ENCODE measurements at regions not wholly inside any gene's neighbourhood (a gene's known extent, or its start where the extent isn't known, plus 50 kb on each side); places are given as distances from the start of the nearest gene placed in this dataset.

DNA sequence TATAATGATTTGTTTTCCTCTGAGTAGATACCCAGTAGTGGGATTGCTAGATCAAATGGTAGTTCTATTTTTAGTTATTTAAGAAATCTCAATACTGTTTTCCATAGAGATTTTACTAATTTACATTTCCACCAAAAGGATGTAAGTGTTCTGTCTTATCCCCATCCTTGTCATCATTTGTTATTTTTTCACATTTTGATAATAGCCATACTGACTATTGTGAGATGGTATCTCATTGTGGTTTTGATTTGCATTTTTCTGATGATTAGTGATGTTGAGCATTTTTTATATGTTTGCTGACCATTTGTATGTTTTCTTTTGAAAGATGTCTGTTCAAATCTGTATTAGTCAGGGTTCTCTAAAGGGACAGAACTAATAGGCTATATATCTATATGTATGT lies 160.0 kb upstream of the TMEM229A start:
- Histone ChIP-seq H4K20me1 (ENCODE audit: insufficient read depth, low read length) (no peaks in the 10 kb centered on the region), H3K4me3 (replicated peaks in 1 of 3; ENCODE audit: insufficient read depth in 1 of 3, low read depth in 2 of 3, low read length in 3 of 3) (no peak overlapping the region), H3K79me2 (ENCODE audit: insufficient read depth, low read length) (no peaks in the 10 kb centered on the region), H3K9ac (ENCODE audit: insufficient read depth, low read depth, low read length) (no peak overlapping the region), H3K27me3 (ENCODE audit: control insufficient read depth in 1 of 2, insufficient read depth in 2 of 2, low read length in 2 of 2) (no peaks in the 10 kb centered on the region), H3K4me2 (ENCODE audit: low read depth, low read length) (no peak overlapping the region), H3K27ac (ENCODE audit: extremely low read length, insufficient read depth, low read length) (no peak overlapping the region), H2AFZ (ENCODE audit: low read length) (no peak overlapping the region), H3K9me3 (ENCODE audit: low read length) (no peaks in the 10 kb centered on the region), H3K4me1 (ENCODE audit: insufficient read depth, low read length) (no peaks in the 10 kb centered on the region), H3K36me3 (replicated peaks in 1 of 2; ENCODE audit: control insufficient read depth in 1 of 2, insufficient read depth in 2 of 2, low read length in 2 of 2) (no peaks in the 10 kb centered on the region)
- CTCF ChIA-PET (ENCODE audit: low intra/inter-chr PET ratio, low total read pairs) = no interaction called here
- TF ChIP-seq, protein P1, sequence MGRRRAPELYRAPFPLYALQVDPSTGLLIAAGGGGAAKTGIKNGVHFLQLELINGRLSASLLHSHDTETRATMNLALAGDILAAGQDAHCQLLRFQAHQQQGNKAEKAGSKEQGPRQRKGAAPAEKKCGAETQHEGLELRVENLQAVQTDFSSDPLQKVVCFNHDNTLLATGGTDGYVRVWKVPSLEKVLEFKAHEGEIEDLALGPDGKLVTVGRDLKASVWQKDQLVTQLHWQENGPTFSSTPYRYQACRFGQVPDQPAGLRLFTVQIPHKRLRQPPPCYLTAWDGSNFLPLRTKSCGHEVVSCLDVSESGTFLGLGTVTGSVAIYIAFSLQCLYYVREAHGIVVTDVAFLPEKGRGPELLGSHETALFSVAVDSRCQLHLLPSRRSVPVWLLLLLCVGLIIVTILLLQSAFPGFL (CRISPR knock-in tag; IDR thresholded peaks at IDR 0.05) = no peak
- TF ChIP-seq ZBTB8A (CRISPR knock-in tag; IDR thresholded peaks at IDR 0.05; ENCODE audit: borderline replicate concordance, low read depth) (no peak), YEATS2 (CRISPR knock-in tag; IDR thresholded peaks at IDR 0.05; ENCODE audit: borderline replicate concordance) (no peak), ZNF44 (CRISPR knock-in tag; IDR thresholded peaks at IDR 0.05) (no peak), ZNF570 (CRISPR knock-in tag; IDR thresholded peaks at IDR 0.05; ENCODE audit: borderline replicate concordance) (no peak), ZNF274 (CRISPR knock-in tag; IDR thresholded peaks at IDR 0.05) (no peak)
- TF ChIP-seq, protein P2, sequence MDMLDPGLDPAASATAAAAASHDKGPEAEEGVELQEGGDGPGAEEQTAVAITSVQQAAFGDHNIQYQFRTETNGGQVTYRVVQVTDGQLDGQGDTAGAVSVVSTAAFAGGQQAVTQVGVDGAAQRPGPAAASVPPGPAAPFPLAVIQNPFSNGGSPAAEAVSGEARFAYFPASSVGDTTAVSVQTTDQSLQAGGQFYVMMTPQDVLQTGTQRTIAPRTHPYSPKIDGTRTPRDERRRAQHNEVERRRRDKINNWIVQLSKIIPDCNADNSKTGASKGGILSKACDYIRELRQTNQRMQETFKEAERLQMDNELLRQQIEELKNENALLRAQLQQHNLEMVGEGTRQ (IDR thresholded peaks at IDR 0.05; ENCODE audit: low read depth, low read length) = no peak
- TF ChIP-seq, protein P2 (CRISPR knock-in tag; IDR thresholded peaks at IDR 0.05; ENCODE audit: borderline replicate concordance) = no peak
- TF ChIP-seq, protein P3, sequence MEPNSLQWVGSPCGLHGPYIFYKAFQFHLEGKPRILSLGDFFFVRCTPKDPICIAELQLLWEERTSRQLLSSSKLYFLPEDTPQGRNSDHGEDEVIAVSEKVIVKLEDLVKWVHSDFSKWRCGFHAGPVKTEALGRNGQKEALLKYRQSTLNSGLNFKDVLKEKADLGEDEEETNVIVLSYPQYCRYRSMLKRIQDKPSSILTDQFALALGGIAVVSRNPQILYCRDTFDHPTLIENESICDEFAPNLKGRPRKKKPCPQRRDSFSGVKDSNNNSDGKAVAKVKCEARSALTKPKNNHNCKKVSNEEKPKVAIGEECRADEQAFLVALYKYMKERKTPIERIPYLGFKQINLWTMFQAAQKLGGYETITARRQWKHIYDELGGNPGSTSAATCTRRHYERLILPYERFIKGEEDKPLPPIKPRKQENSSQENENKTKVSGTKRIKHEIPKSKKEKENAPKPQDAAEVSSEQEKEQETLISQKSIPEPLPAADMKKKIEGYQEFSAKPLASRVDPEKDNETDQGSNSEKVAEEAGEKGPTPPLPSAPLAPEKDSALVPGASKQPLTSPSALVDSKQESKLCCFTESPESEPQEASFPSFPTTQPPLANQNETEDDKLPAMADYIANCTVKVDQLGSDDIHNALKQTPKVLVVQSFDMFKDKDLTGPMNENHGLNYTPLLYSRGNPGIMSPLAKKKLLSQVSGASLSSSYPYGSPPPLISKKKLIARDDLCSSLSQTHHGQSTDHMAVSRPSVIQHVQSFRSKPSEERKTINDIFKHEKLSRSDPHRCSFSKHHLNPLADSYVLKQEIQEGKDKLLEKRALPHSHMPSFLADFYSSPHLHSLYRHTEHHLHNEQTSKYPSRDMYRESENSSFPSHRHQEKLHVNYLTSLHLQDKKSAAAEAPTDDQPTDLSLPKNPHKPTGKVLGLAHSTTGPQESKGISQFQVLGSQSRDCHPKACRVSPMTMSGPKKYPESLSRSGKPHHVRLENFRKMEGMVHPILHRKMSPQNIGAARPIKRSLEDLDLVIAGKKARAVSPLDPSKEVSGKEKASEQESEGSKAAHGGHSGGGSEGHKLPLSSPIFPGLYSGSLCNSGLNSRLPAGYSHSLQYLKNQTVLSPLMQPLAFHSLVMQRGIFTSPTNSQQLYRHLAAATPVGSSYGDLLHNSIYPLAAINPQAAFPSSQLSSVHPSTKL (CRISPR knock-in tag; IDR thresholded peaks at IDR 0.05) = no peak
- POLR2A ChIA-PET = no interaction called here
- in situ Hi-C loops (cut with HindIII; ENCODE audit: extremely low pct_ligation_motif_present, low pct_unique_long_range_greater_than_20kb) (no loop called here), intact Hi-C loops (cut with micrococcal nuclease; ENCODE audit: unreplicated experiment) (no loop called here)
- ATAC-seq (no peak), DNase-seq (ENCODE audit: low spot score) (no peak), FAIRE-seq (no peak)
- no TSS peak for BruUV-seq (replicated peaks)
